HK-2 (cell line): ENCODE measurements at regions not wholly inside any gene's neighbourhood (a gene's known extent, or its start where the extent isn't known, plus 50 kb on each side); places are given as distances from the start of the nearest gene placed in this dataset.
"Not testable (repeated sequence)": the region's sequence is repeated elsewhere in the genome, so short reads cannot be mapped to it uniquely, and the experiment has no call there.

Experiments used
- DNase-seq: peaks from one replicate; pipeline ENCODE4 v3.0.0-alpha.2; 2018; ENCODE audit not compliant: unreplicated experiment

DNA sequence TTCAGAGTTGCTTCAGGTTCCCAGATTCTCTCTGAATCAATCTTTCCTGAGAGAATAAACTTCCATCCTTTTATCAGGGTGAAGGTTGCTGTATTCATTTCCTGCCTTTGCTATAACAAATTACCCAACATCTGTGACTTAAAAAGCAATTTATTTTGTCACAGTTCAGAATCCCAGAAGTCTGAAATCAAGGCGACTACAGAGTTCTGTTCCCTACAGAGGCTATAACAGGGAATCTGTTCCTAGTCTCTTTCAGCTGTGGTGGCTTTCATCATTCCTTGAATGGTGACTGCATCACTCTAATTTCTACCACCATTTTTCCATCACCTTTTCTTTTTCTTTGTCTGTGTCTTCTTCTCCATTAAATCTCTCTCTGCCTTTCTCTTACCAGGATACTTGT lies 459.3 kb upstream of the PRR20A start:
- no peak for DNase-seq

DNA sequence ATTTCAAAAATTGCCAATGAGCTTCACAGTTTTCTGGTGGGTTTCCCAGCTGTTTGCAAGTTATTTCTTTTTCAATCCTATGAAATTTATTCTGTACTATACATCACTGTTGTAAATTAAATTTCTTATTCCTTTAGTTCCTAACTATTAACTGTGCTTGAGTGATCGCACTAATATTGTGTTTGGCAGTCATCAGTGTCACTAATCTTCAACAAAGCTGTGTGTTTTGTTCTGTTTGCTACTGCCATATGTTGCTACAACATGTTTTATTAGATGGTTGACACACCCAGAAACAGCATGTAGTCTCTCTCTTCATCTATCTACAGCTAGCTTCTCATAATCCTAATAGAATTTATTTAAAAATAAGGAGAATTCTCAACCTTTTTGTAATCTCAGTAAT lies 453.6 kb upstream of the PRR20A start:
- DNase-seq = no peak

DNA sequence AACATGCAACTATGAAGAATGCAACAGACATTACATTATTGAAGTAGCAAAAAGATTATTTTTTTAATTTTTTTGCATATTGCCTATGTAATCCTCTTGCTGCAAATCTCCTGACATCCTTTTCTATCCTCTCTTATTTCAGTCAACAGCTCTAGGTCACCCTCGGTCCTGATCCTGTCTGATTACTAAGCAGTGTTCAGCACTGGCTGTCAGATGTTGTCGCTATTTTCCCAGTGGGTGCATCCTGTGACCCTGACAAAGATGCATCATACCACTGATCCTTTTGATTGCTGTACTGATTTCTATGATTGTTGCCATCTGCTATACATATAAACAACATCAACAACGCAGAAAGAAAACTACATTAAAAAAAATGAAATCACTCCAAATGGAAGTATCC lies 443.7 kb upstream of the PRR20A start:
- DNase-seq = no peak

DNA sequence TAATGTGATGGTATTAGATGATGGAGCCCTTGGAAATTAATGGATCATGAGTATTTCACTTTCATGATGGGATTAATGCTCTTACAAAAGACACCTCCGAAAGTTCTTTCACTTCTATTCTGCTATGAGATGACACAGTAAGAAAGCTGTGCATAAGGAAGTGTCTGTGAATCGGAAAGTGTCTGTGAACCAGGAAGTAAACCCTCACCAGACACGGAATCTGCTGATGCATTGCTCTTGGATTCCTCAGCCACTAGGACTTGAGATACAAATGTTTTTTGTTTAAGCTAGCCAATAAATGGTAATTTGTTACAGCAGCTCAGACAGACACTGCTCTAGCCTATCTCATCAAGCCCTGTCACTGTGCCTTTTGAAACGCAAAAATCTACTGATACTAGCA lies 440.4 kb upstream of the PRR20A start:
- DNase-seq = no peak

DNA sequence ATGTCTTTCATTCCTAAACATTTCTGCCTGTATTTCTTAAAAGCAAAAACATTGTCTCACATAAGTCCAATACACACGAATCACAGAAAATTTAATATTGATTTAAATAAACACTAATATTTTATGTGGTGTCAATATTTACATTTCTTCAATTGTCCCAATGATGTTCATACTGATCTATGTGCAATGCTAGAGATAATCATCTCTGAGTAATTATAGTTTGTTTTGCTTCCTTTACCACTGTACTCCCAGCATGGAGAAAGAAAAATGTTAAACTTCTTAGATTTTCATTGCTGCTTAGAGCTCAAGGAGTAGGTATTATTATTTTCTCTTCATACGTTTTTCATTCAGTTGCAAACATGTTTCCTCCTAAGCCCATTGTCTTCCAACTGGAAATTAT lies 434.2 kb upstream of the PRR20A start:
- DNase-seq = no peak

DNA sequence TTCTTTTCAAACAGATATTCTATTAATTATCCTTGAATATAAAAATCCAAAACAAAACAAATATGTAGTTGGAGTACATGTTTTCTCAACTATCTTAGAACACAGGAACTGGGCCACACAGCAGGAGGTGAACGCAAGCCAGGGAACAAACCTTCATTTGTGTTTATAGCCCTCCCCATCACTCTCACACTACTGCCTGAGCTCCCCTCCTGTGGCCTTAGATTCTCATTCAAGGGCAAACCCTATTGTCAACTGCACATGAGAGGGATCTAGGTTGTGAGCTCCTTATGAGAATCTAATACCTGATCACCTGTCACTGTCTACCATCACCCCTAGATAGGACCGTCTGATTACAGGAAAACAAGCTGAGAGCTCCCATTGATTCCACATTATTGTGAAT lies 427.1 kb upstream of the PRR20A start:
- DNase-seq = no peak

DNA sequence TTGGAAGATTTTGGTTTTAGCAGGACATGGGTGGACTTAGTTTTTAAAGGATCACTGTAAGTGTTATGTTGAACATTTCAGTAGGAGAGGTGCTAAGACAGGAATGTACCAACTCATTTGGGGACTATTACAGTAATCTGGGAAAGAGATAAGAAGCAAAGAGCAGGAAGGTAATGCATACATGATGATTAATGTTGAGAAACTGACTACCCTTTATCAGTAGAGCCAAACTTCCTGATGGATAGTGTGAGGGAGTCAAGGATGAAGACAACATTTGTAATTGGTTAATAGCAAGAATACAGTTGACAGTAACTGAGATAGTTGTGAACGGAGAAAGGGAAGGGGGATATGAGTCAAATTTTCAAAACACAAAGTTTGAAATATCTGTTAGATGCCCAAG lies 421.9 kb upstream of the PRR20A start:
- DNase-seq = no peak

DNA sequence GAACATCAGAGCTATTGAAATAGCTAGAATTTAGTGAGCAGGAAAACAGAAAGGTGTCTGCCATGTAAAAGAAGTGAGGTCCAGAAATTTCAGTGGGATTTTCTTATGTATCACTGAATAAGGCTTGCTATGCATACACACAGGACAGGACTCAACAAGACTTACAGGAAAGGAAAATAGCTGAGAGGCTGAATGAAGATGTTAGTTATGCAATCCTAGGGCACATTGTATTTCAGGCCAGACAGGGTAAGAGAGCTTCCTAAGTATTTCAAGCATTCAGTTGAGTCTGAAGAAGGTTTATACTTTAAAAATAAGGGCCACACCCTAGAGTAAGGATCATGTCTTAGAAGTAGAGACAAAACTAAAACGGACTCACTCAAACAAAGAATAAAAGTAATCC lies 419.9 kb upstream of the PRR20A start:
- no peak for DNase-seq

DNA sequence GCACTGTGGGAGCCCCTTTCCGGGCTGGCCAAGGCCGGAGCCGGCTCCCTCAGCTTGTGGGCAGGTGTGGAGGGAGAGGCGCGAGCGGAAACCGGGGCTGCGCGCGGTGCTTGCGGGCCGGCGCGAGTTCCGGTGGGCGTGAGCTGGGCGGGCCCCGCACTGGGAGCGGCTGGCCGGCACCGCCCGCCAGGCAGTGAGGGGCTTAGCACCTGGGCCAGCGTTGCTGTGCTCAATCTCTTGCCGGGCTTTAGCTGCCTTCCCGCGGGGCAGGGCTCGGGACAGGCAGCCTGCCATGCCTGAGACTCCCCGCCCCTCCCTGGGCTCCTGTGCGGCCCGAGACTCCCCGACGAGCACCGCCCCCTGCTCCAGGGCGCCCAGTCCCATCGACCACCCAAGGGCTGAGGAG lies 405.2 kb upstream of the PRR20A start:
- DNase-seq = no peak

DNA sequence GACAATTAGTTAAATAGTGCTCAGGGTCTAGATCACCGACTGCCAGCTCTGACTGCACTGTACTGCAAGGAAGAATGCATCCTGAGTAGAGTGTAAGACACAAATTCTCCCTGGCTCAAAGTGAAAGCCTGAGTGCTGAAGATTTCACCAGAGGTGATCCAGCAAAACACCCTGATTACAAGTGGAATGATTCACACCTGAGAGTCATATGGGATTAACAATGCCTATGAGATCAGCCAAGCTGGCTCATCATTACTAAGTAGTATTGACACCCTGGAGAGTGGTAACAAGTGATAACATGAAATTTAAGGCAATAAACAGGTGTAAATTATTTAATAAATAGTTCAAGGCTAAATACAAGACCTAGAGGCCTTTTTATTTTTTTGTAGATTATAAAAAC lies 403.8 kb upstream of the PRR20A start:
- no peak for DNase-seq

DNA sequence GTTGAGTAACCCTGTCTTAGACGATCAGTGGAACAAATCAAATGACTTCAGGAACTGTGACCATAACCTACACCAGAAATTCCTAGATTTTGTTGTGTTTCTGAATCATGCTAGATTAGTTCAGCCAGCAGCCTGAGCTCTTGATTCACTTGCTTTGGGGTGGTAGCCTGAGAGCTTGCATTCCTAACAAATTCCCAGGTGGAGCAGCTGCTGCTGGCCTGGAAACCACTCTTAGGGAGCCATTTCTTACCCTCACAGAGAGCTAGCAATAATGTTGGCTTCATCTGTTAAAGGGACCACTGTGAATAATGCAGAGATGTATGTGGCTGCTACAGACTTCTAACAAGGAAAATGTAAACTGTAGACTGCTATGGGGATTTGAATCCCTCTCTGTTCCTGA lies 388.1 kb upstream of the PRR20A start:
- DNase-seq = no peak

DNA sequence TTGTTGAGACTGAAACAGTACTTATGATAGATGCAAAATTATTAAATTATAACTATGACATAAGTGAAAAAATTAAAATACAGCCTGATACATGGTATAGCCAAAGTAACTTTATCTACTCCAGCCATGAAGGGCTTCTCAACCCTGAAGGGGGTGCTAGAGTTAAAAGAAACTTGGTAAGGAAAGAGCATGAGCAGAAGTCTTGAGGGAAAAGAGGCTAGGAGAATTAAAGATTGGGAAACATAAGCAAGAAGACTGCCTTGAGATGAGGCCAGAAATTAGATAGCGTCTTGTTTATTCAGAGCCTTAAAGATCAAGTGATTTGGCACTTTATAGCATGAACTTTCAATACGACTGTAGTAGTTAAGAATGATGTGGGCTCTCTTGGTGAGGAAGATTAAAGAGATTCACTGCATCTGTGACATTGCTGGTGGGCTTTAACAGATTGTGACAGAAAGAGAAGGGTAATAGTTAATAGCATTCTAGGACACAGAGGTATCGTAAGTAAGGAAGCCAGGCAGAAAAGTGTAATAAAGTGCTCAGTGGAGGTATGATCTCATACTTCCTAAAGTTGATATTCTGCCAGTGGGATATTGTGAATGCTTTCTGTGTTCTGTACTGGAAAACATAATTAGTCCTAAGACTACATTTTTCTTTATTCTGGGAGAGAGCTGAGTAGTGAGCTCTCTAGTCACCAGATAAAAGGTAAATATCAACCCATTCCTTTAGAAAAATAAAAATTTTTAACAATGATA lies 385.4 kb upstream of the PRR20A start:
- DNase-seq = no peak

DNA sequence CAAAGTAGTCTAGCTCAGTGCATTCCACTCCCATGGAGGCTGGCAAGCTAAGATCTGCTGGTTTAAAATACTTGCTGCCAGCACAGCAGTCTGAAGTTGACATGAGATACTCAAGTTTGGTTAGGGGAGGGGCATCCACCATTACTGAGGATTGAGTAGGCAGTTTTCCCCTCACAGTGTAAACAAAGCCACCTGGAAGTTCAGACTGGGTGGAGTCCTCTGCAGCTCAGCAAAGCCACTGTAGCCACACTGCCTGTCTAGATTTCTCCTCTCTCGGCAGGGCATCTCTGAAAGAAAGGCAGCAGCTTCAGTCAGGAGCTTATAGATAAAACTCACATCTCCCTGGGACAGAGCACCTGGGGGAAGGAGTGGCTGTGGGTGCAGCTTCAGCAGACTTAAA lies 377.4 kb upstream of the PRR20A start:
- not testable (repeated sequence) for DNase-seq

DNA sequence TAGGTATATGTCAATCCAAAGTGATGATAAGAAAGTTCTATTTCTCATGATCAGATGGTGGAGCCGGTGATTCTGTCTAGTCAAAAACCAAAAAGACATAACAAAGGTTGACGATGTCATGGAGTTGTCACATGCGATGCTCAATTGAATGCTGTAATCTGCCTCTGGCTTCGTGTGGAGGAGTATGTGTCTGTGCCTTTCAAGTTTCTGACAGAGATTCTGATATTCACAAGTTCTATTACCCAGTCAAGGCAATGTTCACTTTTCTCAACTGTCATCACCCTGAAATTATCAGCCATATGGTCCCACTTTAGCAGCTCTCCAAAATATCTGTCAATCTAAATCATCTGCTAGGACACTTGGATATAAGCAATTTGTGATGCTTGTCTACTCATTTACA lies 367.6 kb upstream of the PRR20A start:
- no peak for DNase-seq

DNA sequence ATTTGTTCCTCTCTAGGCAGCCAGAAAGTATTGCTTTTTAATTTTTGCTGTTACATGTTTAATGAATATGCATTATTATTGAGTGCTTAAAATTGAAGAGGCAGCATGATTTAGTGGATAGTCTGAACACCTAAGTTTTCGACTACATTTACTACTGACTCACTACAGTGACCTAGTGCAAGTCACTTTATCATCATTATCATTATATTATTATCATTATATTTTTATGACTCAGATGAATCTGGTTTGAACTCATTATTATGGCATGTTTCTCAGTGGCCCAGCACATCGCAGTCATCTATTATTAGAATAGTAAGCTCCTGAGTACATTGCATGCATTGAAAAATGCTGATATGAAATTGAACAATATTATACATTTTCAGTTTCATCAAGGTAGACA lies 351.2 kb upstream of the PRR20A start:
- no peak for DNase-seq

DNA sequence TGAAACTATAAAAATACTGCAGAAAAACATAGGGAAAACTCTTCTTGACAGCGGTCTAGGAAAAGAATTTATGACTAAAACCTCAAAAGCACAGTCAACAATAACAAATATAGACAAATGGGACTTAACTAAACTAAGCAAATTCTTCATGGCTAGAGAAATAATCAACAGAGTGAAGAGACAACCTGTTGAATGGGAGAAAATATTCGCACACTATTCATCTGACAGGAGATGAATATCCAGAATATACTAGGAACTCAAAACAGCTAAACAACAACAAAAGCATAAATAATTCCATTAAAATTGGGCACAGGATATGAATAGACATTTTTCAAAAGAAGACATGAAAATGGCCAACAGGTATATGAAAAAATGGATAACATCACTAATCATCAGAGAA lies 303.6 kb upstream of the PRR20A start:
- no peak for DNase-seq

DNA sequence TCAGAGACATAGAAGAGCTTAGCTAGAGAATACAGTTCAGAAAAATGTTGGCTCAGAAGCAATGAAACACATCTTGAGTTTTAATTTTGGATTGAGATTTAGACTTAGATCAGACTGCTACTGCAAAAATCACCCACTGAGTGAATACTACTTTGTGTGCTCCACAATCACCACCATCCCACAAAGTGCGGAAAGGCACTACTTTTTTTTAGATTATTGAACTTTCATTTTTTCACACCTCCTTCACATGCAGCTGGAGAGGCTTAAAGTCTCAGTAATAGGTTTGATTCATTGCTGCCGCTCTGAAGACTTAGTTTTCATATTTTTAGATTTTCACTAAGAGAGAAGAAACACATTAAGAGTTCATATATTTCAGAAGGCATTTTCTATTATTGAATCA lies 289.9 kb upstream of the PRR20A start:
- no peak for DNase-seq

DNA sequence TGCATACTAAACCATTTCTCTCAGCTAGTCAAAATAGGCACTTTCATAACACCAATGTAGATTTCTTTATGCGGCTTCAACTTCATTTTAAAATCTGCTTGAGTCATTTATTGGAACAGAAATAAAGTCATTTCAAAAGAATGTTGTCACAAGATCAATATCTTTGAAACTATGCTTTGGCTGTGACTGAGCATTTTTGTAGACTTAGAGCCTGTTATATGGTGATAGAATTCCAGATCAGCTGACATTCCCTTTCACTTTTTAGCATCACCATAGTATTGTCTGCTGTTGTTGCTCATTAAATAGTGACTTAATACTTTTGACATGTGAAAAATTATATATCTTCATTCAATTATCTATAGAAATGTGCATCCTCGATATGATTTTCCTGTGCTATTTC lies 279.2 kb upstream of the PRR20A start:
- no peak for DNase-seq

DNA sequence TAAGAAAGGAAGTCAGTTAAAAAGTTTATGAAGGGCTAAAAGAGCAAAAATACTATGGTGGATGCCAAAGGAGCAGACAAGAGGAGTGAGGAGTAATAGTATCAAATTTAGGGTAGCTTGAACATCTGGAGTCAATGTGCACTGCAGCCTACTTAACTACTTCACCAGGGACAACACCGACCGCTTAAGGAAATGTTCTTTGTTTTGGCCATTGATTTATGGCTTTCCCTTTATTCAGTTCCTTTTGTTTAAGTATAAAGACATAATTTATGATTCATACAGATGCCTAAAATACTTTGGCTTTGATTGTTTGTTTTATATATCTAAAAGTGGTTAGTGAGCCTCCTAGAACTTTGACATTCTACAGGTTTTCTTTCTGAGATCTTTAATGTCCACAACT lies 276.3 kb upstream of the PRR20A start:
- DNase-seq = no peak

DNA sequence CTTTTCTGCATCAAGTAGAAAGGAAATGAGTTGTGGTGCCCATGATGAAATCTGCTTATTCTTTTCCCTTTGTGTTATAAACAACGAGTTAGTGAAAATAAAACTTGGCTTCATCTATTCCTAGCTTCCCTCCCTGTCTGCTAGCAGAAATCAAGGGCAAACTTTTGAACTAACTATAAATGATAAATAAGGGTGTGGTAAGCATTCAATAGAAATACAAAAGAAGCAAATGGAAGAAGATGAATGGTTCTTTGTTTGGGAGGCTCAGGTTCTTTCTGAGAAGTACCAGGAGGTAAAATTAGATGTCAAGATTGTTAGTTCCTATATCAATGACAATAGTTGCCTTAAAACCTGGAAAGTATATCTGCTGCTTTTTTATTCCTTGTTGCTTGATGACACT lies 275.3 kb upstream of the PRR20A start:
- DNase-seq = no peak

DNA sequence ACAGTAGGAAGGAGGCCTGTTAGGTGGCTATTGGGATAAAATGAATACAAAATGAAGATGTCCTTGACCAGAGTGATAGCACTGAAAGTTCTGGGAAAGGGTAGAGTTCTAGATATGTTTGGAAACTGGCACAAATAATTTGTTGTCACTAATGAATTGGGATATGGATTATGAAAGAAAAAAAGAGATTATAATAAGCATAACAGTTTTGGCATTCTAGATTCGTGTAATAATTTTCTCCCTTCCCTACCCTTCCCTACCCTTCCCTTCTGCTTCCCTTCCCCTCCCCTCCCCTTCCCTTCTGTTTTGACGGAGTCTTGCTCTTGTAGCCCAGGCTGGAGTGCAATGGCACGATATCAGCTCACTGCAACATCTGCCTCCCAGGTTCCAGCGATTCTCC lies 271.0 kb upstream of the PRR20A start:
- DNase-seq = no peak

DNA sequence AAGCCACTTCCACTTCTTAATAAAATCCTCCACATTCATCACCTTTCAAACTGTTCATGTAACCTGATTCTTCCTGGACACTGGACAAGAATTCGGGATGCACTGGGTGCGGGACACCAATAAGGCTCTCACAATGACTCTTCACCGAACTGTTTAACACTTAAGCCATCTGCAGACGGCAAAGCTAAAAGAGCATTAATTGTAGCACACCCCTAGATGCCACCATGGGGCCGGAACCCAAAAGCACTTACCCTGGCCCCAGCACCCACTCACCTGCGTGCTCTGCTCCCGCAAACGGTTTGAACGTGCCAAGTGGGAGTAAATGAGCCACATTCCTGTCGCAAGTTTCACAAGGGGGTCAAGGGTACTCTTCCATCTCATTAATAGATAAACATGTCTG lies 254.3 kb upstream of the PRR20A start:
- no peak for DNase-seq

DNA sequence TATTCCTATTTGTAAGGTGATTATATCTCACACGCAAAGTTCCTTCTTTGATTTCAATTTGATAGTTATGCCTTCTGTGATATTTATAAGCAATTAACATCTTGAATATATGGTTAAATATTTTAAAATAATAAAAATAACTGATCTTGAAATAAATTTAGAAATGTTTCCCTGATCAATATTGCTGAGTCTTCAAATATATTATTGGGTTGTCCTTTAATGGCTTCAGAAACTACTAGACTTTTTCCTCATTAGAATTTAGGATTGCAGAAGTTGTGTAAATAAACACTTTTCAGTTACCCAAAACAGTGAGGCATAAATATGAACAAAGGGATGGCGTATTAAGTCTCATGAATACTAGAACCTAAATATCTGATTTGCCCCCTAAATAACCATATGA lies 252.3 kb upstream of the PRR20A start:
- DNase-seq = no peak

DNA sequence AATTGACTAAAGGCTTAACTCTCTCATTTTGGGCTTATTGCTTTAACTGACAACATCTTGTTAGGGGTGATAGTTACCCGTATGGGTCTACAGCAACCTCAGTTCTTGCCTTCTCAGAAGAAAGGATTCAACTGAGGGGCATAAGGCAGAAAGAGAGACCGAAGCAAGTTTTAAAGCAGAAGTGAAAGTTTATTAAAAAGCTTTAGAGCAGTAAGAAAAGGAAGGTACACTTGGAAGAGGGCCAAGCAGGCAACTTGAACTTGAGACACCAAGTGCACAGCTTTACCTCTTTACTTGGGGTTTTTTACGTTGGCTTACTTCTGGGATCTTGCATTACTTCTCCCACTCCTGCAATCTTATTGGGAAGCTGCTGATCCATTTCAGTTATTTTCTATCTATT lies 246.9 kb upstream of the PRR20A start:
- DNase-seq = no peak
